ENCODE measurements at regions not wholly inside any gene's neighbourhood (a gene's known extent, or its start where the extent isn't known, plus 50 kb on each side); places are given as distances from the start of the nearest gene placed in this dataset.

GRCh38 chr1:199954699-199955098 lies 72.8 kb upstream of the NR5A2 start:
- no peak for DNase-seq

GRCh38 chr1:199955235-199955634 lies 72.3 kb upstream of the NR5A2 start:
- DNase-seq: no peak

- DNase-seq: no peak
These were observed 71.5 kb upstream of the NR5A2 start for GRCh38 chr1:199956005-199956404.

GRCh38 chr1:199959033-199959774 lies 68.3 kb upstream of the NR5A2 start:
- no peak for DNase-seq

- DNase-seq: no peak
These were observed 67.8 kb upstream of the NR5A2 start for GRCh38 chr1:199959775-199960110.

- DNase-seq: no peak
These were observed 57.4 kb upstream of the NR5A2 start for GRCh38 chr1:199970125-199970524.

GRCh38 chr1:199976496-199977144 lies 50.9 kb upstream of the NR5A2 start:
- DNase-seq: no peak

Measured in activated gamma-delta T cell treated with Interleukin-2 at 50 U/mL for 16 hours (primary cell).